IMR-90 (cell line): ENCODE measurements at regions not wholly inside any gene's neighbourhood (a gene's known extent, or its start where the extent isn't known, plus 50 kb on each side); places are given as distances from the start of the nearest gene placed in this dataset.

ENCODE experiments used
- ATAC-seq: fragments of 200-7000 bp; cut with Tn5 transposase; 2 replicates; pipeline ENCODE4 v1.9.1; 2020; ENCODE audit warnings: low read depth, mild to moderate bottlenecking, moderate library complexity
- BruUV-seq: library from RNA; stranded (reverse); fragments of 400-500 nt; replicated peaks from 2 replicates; lab custom pipeline; 2021; lab: Mats Ljungman, UMichigan
- CTCF ChIA-PET: fragments of 300-600 bp; formaldehyde crosslinking; extraction: SDS; loops from one replicate; lab custom pipeline; 2021; ENCODE audit warnings: antibody characterized with exemption; lab: Yijun Ruan, JAX
- POLR2A ChIA-PET: fragments of 300-600 bp; sonication (Branson Sonifier 250); formaldehyde crosslinking; loops from one replicate; lab custom pipeline; 2022; ENCODE audit warnings: antibody characterized with exemption; ENCODE audit not compliant: unreplicated experiment; lab: Charles Lee
- DNase-seq: peaks from one replicate; pipeline ENCODE4 v3.0.0; 2013
- H2AFZ ChIP-seq: replicated peaks from 2 replicates; pipeline ENCODE3; 2013; ENCODE audit warnings: low read length, mild to moderate bottlenecking; ENCODE audit not compliant: poor library complexity
- H2AK5ac ChIP-seq: 2 replicates; pipeline ENCODE4 v1.6.1; 2013; ENCODE audit warnings: low read depth, low read length, inconsistent platforms
- H2AK9ac ChIP-seq: replicated peaks from 2 replicates; pipeline ENCODE3; 2013; ENCODE audit warnings: mild to moderate bottlenecking, low read depth, low read length, moderate library complexity; ENCODE audit not compliant: poor library complexity
- H2BK120ac ChIP-seq: 2 replicates; pipeline ENCODE4 v1.6.1; 2013; ENCODE audit warnings: low read depth, low read length, inconsistent platforms
- H2BK15ac ChIP-seq: 3 replicates; pipeline ENCODE4 v1.6.1; 2013; ENCODE audit warnings: low read depth, low read length, inconsistent platforms
- H2BK20ac ChIP-seq: 2 replicates; pipeline ENCODE4 v1.6.1; 2013; ENCODE audit warnings: low read depth, mild to moderate bottlenecking, inconsistent platforms, low read length, moderate library complexity
- H2BK5ac ChIP-seq: 2 replicates; pipeline ENCODE4 v1.6.1; 2013; ENCODE audit warnings: mild to moderate bottlenecking, low read depth, low read length, inconsistent platforms; ENCODE audit not compliant: poor library complexity, severe bottlenecking
- H3K14ac ChIP-seq: replicated peaks from 2 replicates; pipeline ENCODE4 v1.6.1; 2013; ENCODE audit warnings: low read depth, low read length, inconsistent platforms
- H3K18ac ChIP-seq: 2 replicates; pipeline ENCODE4 v1.6.1; 2013; ENCODE audit warnings: low read depth, low read length, control low read depth
- H3K23ac ChIP-seq: 2 replicates; pipeline ENCODE4 v1.6.1; 2013; ENCODE audit warnings: low read depth, low read length, inconsistent platforms
- H3K27ac ChIP-seq: 2 replicates; pipeline ENCODE4 v1.5.1; 2013; ENCODE audit warnings: mild to moderate bottlenecking, control low read depth, low read length; ENCODE audit not compliant: insufficient read depth
- H3K27me3 ChIP-seq: 2 replicates; pipeline ENCODE4 v1.6.1; 2013; ENCODE audit warnings: low read length; ENCODE audit not compliant: control insufficient read depth, insufficient read depth
- H3K36me3 ChIP-seq: 2 replicates; pipeline ENCODE4 v1.6.1; 2013; ENCODE audit warnings: low read length, mixed read lengths; ENCODE audit not compliant: control insufficient read depth, insufficient read depth
- H3K4ac ChIP-seq: 2 replicates; pipeline ENCODE4 v1.6.1; 2013; ENCODE audit warnings: low read depth, low read length, inconsistent platforms
- H3K4me1 ChIP-seq: 2 replicates; pipeline ENCODE4 v1.6.1; 2013; ENCODE audit warnings: low read length, mixed read lengths; ENCODE audit not compliant: control insufficient read depth, insufficient read depth
- H3K4me2 ChIP-seq: 2 replicates; pipeline ENCODE4 v1.6.1; 2013; ENCODE audit warnings: low read depth, mild to moderate bottlenecking, control low read depth, low read length, moderate library complexity
- H3K4me3 ChIP-seq: 2 replicates; pipeline ENCODE4 v1.5.1; 2013; ENCODE audit warnings: low read depth, mild to moderate bottlenecking, control low read depth, low read length, moderate library complexity; ENCODE audit not compliant: insufficient read depth
- H3K56ac ChIP-seq: 2 replicates; pipeline ENCODE4 v1.6.1; 2013; ENCODE audit warnings: low read length, inconsistent platforms; ENCODE audit not compliant: insufficient read depth; ENCODE audit errors: extremely low read depth
- H3K79me1 ChIP-seq, 2 experiments: 2 replicates each; pipeline ENCODE4 v1.6.1; 2013; ENCODE audit warnings: low read length in 2 of 2, inconsistent platforms in 1 of 2, low read depth in 1 of 2
- H3K9ac ChIP-seq: 2 replicates; pipeline ENCODE4 v1.6.1; 2013; ENCODE audit warnings: low read depth, low read length, control low read depth
- H3K9me1 ChIP-seq: 2 replicates; pipeline ENCODE4 v1.6.1; 2013; ENCODE audit warnings: low read length, inconsistent platforms; ENCODE audit not compliant: insufficient read depth
- H3K9me3 ChIP-seq: 2 replicates; pipeline ENCODE4 v1.6.1; 2013; ENCODE audit warnings: low read length; ENCODE audit not compliant: control insufficient read depth, insufficient read depth
- H4K20me1 ChIP-seq: 2 replicates; pipeline ENCODE4 v1.6.1; 2013; ENCODE audit warnings: low read length, inconsistent platforms; ENCODE audit not compliant: insufficient read depth
- H4K5ac ChIP-seq: 2 replicates; pipeline ENCODE4 v1.6.1; 2013; ENCODE audit warnings: mild to moderate bottlenecking, low read depth, low read length, control low read depth
- H4K8ac ChIP-seq, 2 experiments: 2 replicates each; pipeline ENCODE4 v1.6.1; 2013; ENCODE audit warnings: low read depth in 2 of 2, low read length in 2 of 2, control low read depth in 1 of 2, inconsistent platforms in 1 of 2
- H4K91ac ChIP-seq: 2 replicates; pipeline ENCODE4 v1.6.1; 2013; ENCODE audit warnings: low read depth, low read length, inconsistent platforms; ENCODE audit not compliant: insufficient read depth
- BHLHE40 ChIP-seq: fragments of 150-350 bp; IDR thresholded peaks from 2 replicates; pipeline ENCODE4 v1.6.1; 2016; ENCODE audit warnings: mild to moderate bottlenecking, low read depth, low read length
- CEBPB ChIP-seq: IDR thresholded peaks from 2 replicates; pipeline ENCODE4 v1.6.1; 2012; ENCODE audit warnings: low read depth, low read length, improper control_type of control experiment
- CHD1 ChIP-seq: IDR thresholded peaks from 2 replicates; pipeline ENCODE4 v1.6.1; 2012; ENCODE audit warnings: low read depth, low read length, improper control_type of control experiment
- ELK1 ChIP-seq: fragments of 150-350 bp; IDR thresholded peaks from 2 replicates; pipeline ENCODE4 v1.6.1; 2016; ENCODE audit warnings: low read depth, mild to moderate bottlenecking, low read length, moderate library complexity, borderline replicate concordance
- FOS ChIP-seq: fragments of 150-350 bp; IDR thresholded peaks from 2 replicates; pipeline ENCODE4 v1.6.1; 2016; ENCODE audit warnings: low read depth, low read length
- MAFK ChIP-seq: IDR thresholded peaks from 2 replicates; pipeline ENCODE4 v1.6.1; 2012; ENCODE audit warnings: low read depth, low read length, improper control_type of control experiment
- MAZ ChIP-seq: IDR thresholded peaks from 2 replicates; pipeline ENCODE4 v1.6.1; 2012; ENCODE audit warnings: low read depth, mild to moderate bottlenecking, low read length, improper control_type of control experiment, moderate library complexity, borderline replicate concordance
- MXI1 ChIP-seq: IDR thresholded peaks from 2 replicates; pipeline ENCODE4 v1.6.1; 2012; ENCODE audit warnings: low read depth, mild to moderate bottlenecking, low read length, moderate library complexity, borderline replicate concordance
- NFE2L2 ChIP-seq: fragments of 150-350 bp; IDR thresholded peaks from 2 replicates; pipeline ENCODE4 v1.6.1; 2016; ENCODE audit warnings: low read depth, mild to moderate bottlenecking, low read length
- POLR2A ChIP-seq: IDR thresholded peaks from 2 replicates; pipeline ENCODE4 v1.6.1; 2012; ENCODE audit warnings: mild to moderate bottlenecking, low read depth, low read length
- RAD21 ChIP-seq: IDR thresholded peaks from 2 replicates; pipeline ENCODE4 v1.6.1; 2012; ENCODE audit warnings: low read length, improper control_type of control experiment
- RCOR1 ChIP-seq: IDR thresholded peaks from 2 replicates; pipeline ENCODE4 v1.6.1; 2012; ENCODE audit warnings: mild to moderate bottlenecking, low read length, improper control_type of control experiment; ENCODE audit not compliant: insufficient replicate concordance
- RFX5 ChIP-seq: IDR thresholded peaks from 2 replicates; pipeline ENCODE4 v1.8.0; 2012; ENCODE audit warnings: low read depth, mild to moderate bottlenecking, low read length, moderate library complexity
- SMC3 ChIP-seq: fragments of 150-350 bp; IDR thresholded peaks from 2 replicates; pipeline ENCODE4 v1.6.1; 2016; ENCODE audit warnings: low read depth, mild to moderate bottlenecking, antibody characterized with exemption, low read length, moderate library complexity
- USF2 ChIP-seq: fragments of 150-350 bp; IDR thresholded peaks from 2 replicates; pipeline ENCODE4 v1.6.1; 2017; ENCODE audit warnings: mild to moderate bottlenecking, antibody characterized with exemption, low read length, low read depth
- WGBS, 2 experiments: methylation state at CpG; one replicate each; pipeline versions ENCODE4 v1.1.5 to v1.1.7; 2013; ENCODE audit warnings: missing lambda C conversion rate in 2 of 2; ENCODE audit not compliant: insufficient read length in 1 of 2; ENCODE audit errors: extremely low coverage in 2 of 2; 5-methylcytosine and 5-hydroxymethylcytosine counted together
- dilution Hi-C: fragments of 300-500 bp; cut with HindIII; formaldehyde crosslinking; loops from one replicate; pipeline ENCODE4 v1.14.3; 2018; ENCODE audit warnings: low sequenced_read_pairs; ENCODE audit not compliant: unreplicated experiment
- in situ Hi-C: fragments of 300-500 bp; cut with MboI; formaldehyde crosslinking; loops from 3 replicates; pipeline ENCODE4 v1.14.3; 2019; ENCODE audit warnings: low sequenced_read_pairs, inconsistent platforms, mixed read lengths
- intact Hi-C: fragments of 100-400 bp; cut with micrococcal nuclease; formaldehyde crosslinking; loops from 2 replicates; pipeline ENCODE4 v1.10.0; 2022
- TF ChIP-seq, protein P1 (sequence below): conservative IDR thresholded peaks from 2 replicates; pipeline ENCODE4 v1.5.1; 2012; ENCODE audit warnings: mild to moderate bottlenecking, low read depth, low read length, improper control_type of control experiment

- Histone ChIP-seq H2AK9ac (no peak overlapping the region), H3K23ac (no peak overlapping the region), H4K8ac (no peak overlapping the region), H3K9me1 (no peaks in the 10 kb centered on the region), H3K4me3 (no peak overlapping the region), H3K4me2 (no peak overlapping the region), H3K36me3 (no peaks in the 10 kb centered on the region), H2BK15ac (no peak overlapping the region), H2AK5ac (no peak overlapping the region), H3K27ac (no peak overlapping the region), H2BK5ac (no peak overlapping the region), H3K56ac (no peak overlapping the region), H3K9ac (no peak overlapping the region), H4K91ac (no peak overlapping the region), H3K79me1 (no peaks in the 10 kb centered on the region), H3K14ac (no peak overlapping the region), H3K4me1 (no peaks in the 10 kb centered on the region), H2BK120ac (no peak overlapping the region), H3K27me3 (no peaks in the 10 kb centered on the region), H3K18ac (no peak overlapping the region), H4K20me1 (no peaks in the 10 kb centered on the region), H4K5ac (no peak overlapping the region), H3K9me3 (no peaks in the 10 kb centered on the region), H3K4ac (no peak overlapping the region), H2AFZ (no peak overlapping the region), H2BK20ac (no peak overlapping the region)
- no CpG with 5 or more reads among the region's 4 CpGs for WGBS, 2 experiments
- intact Hi-C loops (no loop called here), in situ Hi-C loops (no loop called here), dilution Hi-C loops (no loop called here)
- ATAC-seq (no peak), DNase-seq (peak; percentile 33)
- ChIA-PET POLR2A (no interaction called here), CTCF (no interaction called here)
- TF ChIP-seq MAFK (no peak), BHLHE40 (no peak), FOS (no peak), ELK1 (no peak), RAD21 (no peak), RCOR1 (no peak), POLR2A (no peak), CHD1 (no peak), SMC3 (no peak), USF2 (no peak), NFE2L2 (no peak), MAZ (no peak), MXI1 (no peak), CEBPB (no peak), RFX5 (no peak)
- TF ChIP-seq, protein P1, sequence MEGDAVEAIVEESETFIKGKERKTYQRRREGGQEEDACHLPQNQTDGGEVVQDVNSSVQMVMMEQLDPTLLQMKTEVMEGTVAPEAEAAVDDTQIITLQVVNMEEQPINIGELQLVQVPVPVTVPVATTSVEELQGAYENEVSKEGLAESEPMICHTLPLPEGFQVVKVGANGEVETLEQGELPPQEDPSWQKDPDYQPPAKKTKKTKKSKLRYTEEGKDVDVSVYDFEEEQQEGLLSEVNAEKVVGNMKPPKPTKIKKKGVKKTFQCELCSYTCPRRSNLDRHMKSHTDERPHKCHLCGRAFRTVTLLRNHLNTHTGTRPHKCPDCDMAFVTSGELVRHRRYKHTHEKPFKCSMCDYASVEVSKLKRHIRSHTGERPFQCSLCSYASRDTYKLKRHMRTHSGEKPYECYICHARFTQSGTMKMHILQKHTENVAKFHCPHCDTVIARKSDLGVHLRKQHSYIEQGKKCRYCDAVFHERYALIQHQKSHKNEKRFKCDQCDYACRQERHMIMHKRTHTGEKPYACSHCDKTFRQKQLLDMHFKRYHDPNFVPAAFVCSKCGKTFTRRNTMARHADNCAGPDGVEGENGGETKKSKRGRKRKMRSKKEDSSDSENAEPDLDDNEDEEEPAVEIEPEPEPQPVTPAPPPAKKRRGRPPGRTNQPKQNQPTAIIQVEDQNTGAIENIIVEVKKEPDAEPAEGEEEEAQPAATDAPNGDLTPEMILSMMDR = no peak
- BruUV-seq = no TSS peak
Measured at GRCh38 chr12:28865776-28866175, 283.3 kb upstream of the FAR2 start.
